HCT116 (cell line): ENCODE measurements at regions not wholly inside any gene's neighbourhood (a gene's known extent, or its start where the extent isn't known, plus 50 kb on each side); places are given as distances from the start of the nearest gene placed in this dataset.

Experiments
- CEBPB ChIP-seq: IDR thresholded peaks from 2 replicates; pipeline ENCODE4 v1.6.1; 2012; ENCODE audit warnings: low read depth
- CTCF ChIP-seq, 3 experiments: fragments of 200-600 bp in 1 of 3; sonication (generic) in 1 of 3; IDR thresholded peaks in 2 of 3; conservative IDR thresholded peaks in 1 of 3; 2 replicates each; pipeline ENCODE4 v1.5.1; 2012 to 2017; ENCODE audit warnings: low read depth in 2 of 3, low read length in 2 of 3, antibody characterized with exemption in 1 of 3, borderline replicate concordance in 1 of 3, control low read depth in 1 of 3, mild to moderate bottlenecking in 1 of 3, mixed read lengths in 1 of 3, mixed run types in 1 of 3, moderate library complexity in 1 of 3; ENCODE audit not compliant: insufficient read depth in 1 of 3
- EZH2 ChIP-seq: fragments of 200-600 bp; sonication (generic); IDR thresholded peaks from 2 replicates; pipeline ENCODE4 v1.6.1; 2017; ENCODE audit warnings: antibody characterized with exemption, mixed run types
- EZH2phosphoT487 ChIP-seq: fragments of 200-600 bp; IDR thresholded peaks from 2 replicates; pipeline ENCODE4 v1.6.1; 2018; ENCODE audit warnings: antibody characterized with exemption, borderline replicate concordance
- POLR2A ChIP-seq: IDR thresholded peaks from 2 replicates; pipeline ENCODE4 v1.7.0; 2011; ENCODE audit warnings: borderline replicate concordance; ENCODE audit not compliant: insufficient read depth, insufficient read length; ENCODE audit errors: extremely low read depth
- RAD21 ChIP-seq: IDR thresholded peaks from 2 replicates; pipeline ENCODE4 v1.6.1; 2012; ENCODE audit warnings: low read depth, mild to moderate bottlenecking
- REST ChIP-seq: IDR thresholded peaks from 2 replicates; pipeline ENCODE4 v1.6.1; 2012; ENCODE audit warnings: low read depth
- SIN3A ChIP-seq: IDR thresholded peaks from 2 replicates; pipeline ENCODE4 v1.6.1; 2012; ENCODE audit warnings: low read depth
- SRF ChIP-seq: IDR thresholded peaks from 2 replicates; pipeline ENCODE4 v1.6.1; 2012; ENCODE audit warnings: low read depth
- TCF7L2 ChIP-seq: IDR thresholded peaks from 2 replicates; pipeline ENCODE4 v1.7.0; 2011; ENCODE audit warnings: borderline replicate concordance, inconsistent platforms; ENCODE audit not compliant: insufficient read depth, insufficient read length; ENCODE audit errors: extremely low read depth
- ZNF274 ChIP-seq: fragments of 200-500 bp; sonication (Bioruptor generic); IDR thresholded peaks from 2 replicates; pipeline ENCODE4 v1.6.1; 2014; ENCODE audit warnings: mild to moderate bottlenecking, low read depth, low read length, inconsistent platforms
- TF ChIP-seq, protein P1 (sequence below): IDR thresholded peaks from 2 replicates; pipeline ENCODE4 v1.6.1; 2012

GRCh38 chr1:105317976-105318375 is 1568.3 kb downstream of the AMY1C start:
- TF ChIP-seq CTCF (IDR thresholded peaks at IDR 0.05 in 2 of 3, conservative IDR thresholded peaks at IDR 0.05 in 1 of 3; ENCODE audit: borderline replicate concordance in 1 of 3, insufficient read depth in 1 of 3, low read depth in 2 of 3, low read length in 2 of 3), result no peak
- no peak for TF ChIP-seq REST
- no peak for TF ChIP-seq TCF7L2
- no peak for TF ChIP-seq SIN3A
- TF ChIP-seq, protein P1, sequence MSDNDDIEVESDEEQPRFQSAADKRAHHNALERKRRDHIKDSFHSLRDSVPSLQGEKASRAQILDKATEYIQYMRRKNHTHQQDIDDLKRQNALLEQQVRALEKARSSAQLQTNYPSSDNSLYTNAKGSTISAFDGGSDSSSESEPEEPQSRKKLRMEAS, result no peak
- TF ChIP-seq EZH2phosphoT487, result no peak
- no peak for TF ChIP-seq POLR2A
- TF ChIP-seq CEBPB, result no peak
- TF ChIP-seq RAD21, result no peak
- TF ChIP-seq ZNF274, result no peak
- no peak for TF ChIP-seq EZH2
- no peak for TF ChIP-seq SRF
